PC-3 (cell line): ENCODE measurements at regions not wholly inside any gene's neighbourhood (a gene's known extent, or its start where the extent isn't known, plus 50 kb on each side); places are given as distances from the start of the nearest gene placed in this dataset.

ENCODE experiments used
- ATAC-seq: fragments of 200-7000 bp; cut with Tn5 transposase; 2 replicates; pipeline ENCODE4 v1.9.1; 2020; ENCODE audit warnings: mild to moderate bottlenecking, moderate library complexity
- BruUV-seq: library from RNA; stranded (reverse); fragments of 400-500 nt; replicated peaks from 2 replicates; lab custom pipeline; 2021; lab: Mats Ljungman, UMichigan
- CTCF ChIA-PET: fragments of 300-600 bp; sonication (Branson Sonifier 250); formaldehyde crosslinking; loops from one replicate; lab custom pipeline; 2022; ENCODE audit warnings: antibody characterized with exemption; lab: Charles Lee
- POLR2A ChIA-PET: fragments of 300-600 bp; sonication (Branson Sonifier 250); formaldehyde crosslinking; loops from one replicate; lab custom pipeline; 2022; ENCODE audit warnings: antibody characterized with exemption; ENCODE audit not compliant: unreplicated experiment; lab: Charles Lee
- DNase-seq: peaks from one replicate; pipeline ENCODE4 v3.0.0-alpha.2; 2015
- H2AFZ ChIP-seq: fragments of 300-600 bp; sonication (generic); 2 replicates; pipeline ENCODE4 v1.6.0; 2016; ENCODE audit warnings: antibody characterized with exemption, low read length
- H3F3A ChIP-seq: fragments of 300-600 bp; sonication (generic); one replicate; pipeline ENCODE4 v1.6.0; 2017; ENCODE audit warnings: antibody characterized with exemption, low read length, control low read depth, mild to moderate bottlenecking; ENCODE audit not compliant: unreplicated experiment
- H3K27ac ChIP-seq: fragments of 300-600 bp; sonication (generic); 2 replicates; pipeline ENCODE4 v1.5.1; 2016; ENCODE audit warnings: mild to moderate bottlenecking, low read length
- H3K27me3 ChIP-seq: fragments of 300-600 bp; sonication (generic); 2 replicates; pipeline ENCODE4 v1.6.1; 2016; ENCODE audit warnings: low read length, mixed read lengths
- H3K36me3 ChIP-seq: fragments of 300-600 bp; sonication (generic); 2 replicates; pipeline ENCODE4 v1.6.1; 2016; ENCODE audit warnings: low read depth, mixed run types, low read length, mixed read lengths
- H3K4me1 ChIP-seq: fragments of 300-600 bp; sonication (generic); 2 replicates; pipeline ENCODE4 v1.5.1; 2016; ENCODE audit warnings: low read length; ENCODE audit not compliant: insufficient read depth
- H3K4me2 ChIP-seq: fragments of 300-600 bp; sonication (generic); 2 replicates; pipeline ENCODE4 v1.6.0; 2016; ENCODE audit warnings: low read length
- H3K4me3 ChIP-seq: fragments of 300-600 bp; sonication (generic); 2 replicates; pipeline ENCODE4 v1.5.1; 2016; ENCODE audit warnings: mild to moderate bottlenecking, low read length, mixed read lengths
- H3K79me2 ChIP-seq: fragments of 300-600 bp; sonication (generic); 2 replicates; pipeline ENCODE4 v1.6.1; 2017; ENCODE audit warnings: low read length, mixed read lengths
- H3K9ac ChIP-seq: fragments of 300-600 bp; sonication (generic); 2 replicates; pipeline ENCODE4 v1.6.0; 2016; ENCODE audit warnings: mild to moderate bottlenecking, low read length
- H3K9me2 ChIP-seq: fragments of 300-600 bp; sonication (generic); replicated peaks from 2 replicates; pipeline ENCODE4 v1.6.1; 2016; ENCODE audit warnings: mixed run types, low read length, mixed read lengths
- H3K9me3 ChIP-seq: fragments of 300-600 bp; sonication (generic); 2 replicates; pipeline ENCODE4 v1.6.1; 2016; ENCODE audit warnings: low read length, mixed read lengths
- H4K20me1 ChIP-seq: fragments of 300-600 bp; sonication (generic); 2 replicates; pipeline ENCODE4 v1.6.1; 2016; ENCODE audit warnings: low read length, mixed read lengths
- CTCF ChIP-seq: fragments of 300-600 bp; sonication (generic); conservative IDR thresholded peaks from 2 replicates; pipeline ENCODE4 v1.5.1; 2017; ENCODE audit warnings: antibody characterized with exemption, low read depth, mild to moderate bottlenecking, low read length
- EZH2 ChIP-seq: fragments of 300-600 bp; sonication (generic); IDR thresholded peaks from one replicate; pipeline ENCODE4 v1.6.1; 2017; ENCODE audit warnings: antibody characterized with exemption, mild to moderate bottlenecking, low read length; ENCODE audit not compliant: unreplicated experiment
- EZH2phosphoT487 ChIP-seq: fragments of 300-600 bp; sonication (generic); IDR thresholded peaks from 2 replicates; pipeline ENCODE4 v1.6.1; 2018; ENCODE audit warnings: mild to moderate bottlenecking, antibody characterized with exemption, low read length, borderline replicate concordance
- intact Hi-C: fragments of 100-400 bp; cut with micrococcal nuclease; formaldehyde crosslinking; loops from 2 replicates; pipeline ENCODE4 v1.9.0; 2023

GRCh38 chr4:165766018-165766417 lies 107.0 kb upstream of the TLL1 start:
- Histone ChIP-seq H3K4me3 (no peak overlapping the region), H3K9me2 (no peaks in the 10 kb centered on the region), H3K36me3 (no peaks in the 10 kb centered on the region), H4K20me1 (no peaks in the 10 kb centered on the region), H3K27me3 (no peaks in the 10 kb centered on the region), H3K9ac (no peak overlapping the region), H3K27ac (no peak overlapping the region), H2AFZ (no peak overlapping the region), H3K4me2 (no peak overlapping the region), H3K9me3 (no peaks in the 10 kb centered on the region), H3K4me1 (peaks cover 10% of the 10 kb centered on the region), H3F3A (no peaks in the 10 kb centered on the region), H3K79me2 (no peaks in the 10 kb centered on the region)
- no TSS peak for BruUV-seq
- ChIA-PET CTCF (no interaction called here), POLR2A (no interaction called here)
- intact Hi-C loops, result no loop called here
- ATAC-seq (no peak), DNase-seq (no peak)
- no peak for TF ChIP-seq EZH2phosphoT487
- no peak for TF ChIP-seq EZH2
- TF ChIP-seq CTCF, result no peak

GRCh38 chr4:165766976-165767375 lies 106.1 kb upstream of the TLL1 start:
- Histone ChIP-seq H3K79me2 (no peaks in the 10 kb centered on the region), H3K4me1 (peaks cover 10% of the 10 kb centered on the region), H3K36me3 (no peaks in the 10 kb centered on the region), H2AFZ (no peak overlapping the region), H3K9me3 (no peaks in the 10 kb centered on the region), H4K20me1 (no peaks in the 10 kb centered on the region), H3K27ac (no peak overlapping the region), H3K4me3 (no peak overlapping the region), H3K27me3 (no peaks in the 10 kb centered on the region), H3K9ac (no peak overlapping the region), H3F3A (no peaks in the 10 kb centered on the region), H3K9me2 (no peaks in the 10 kb centered on the region), H3K4me2 (no peak overlapping the region)
- intact Hi-C loops, result no loop called here
- TF ChIP-seq EZH2 (no peak), CTCF (no peak), EZH2phosphoT487 (no peak)
- no TSS peak for BruUV-seq
- ChIA-PET CTCF (no interaction called here), POLR2A (no interaction called here)
- DNase-seq (no peak), ATAC-seq (no peak)

GRCh38 chr4:165767671-165768070 lies 105.4 kb upstream of the TLL1 start:
- TF ChIP-seq CTCF, result no peak
- no peak for TF ChIP-seq EZH2
- TF ChIP-seq EZH2phosphoT487, result no peak
- intact Hi-C loops, result no loop called here
- Histone ChIP-seq H3K9ac (no peak overlapping the region), H4K20me1 (no peaks in the 10 kb centered on the region), H3K79me2 (no peaks in the 10 kb centered on the region), H2AFZ (no peak overlapping the region), H3K27me3 (no peaks in the 10 kb centered on the region), H3K9me2 (no peaks in the 10 kb centered on the region), H3F3A (no peaks in the 10 kb centered on the region), H3K9me3 (no peaks in the 10 kb centered on the region), H3K36me3 (no peaks in the 10 kb centered on the region), H3K4me2 (no peak overlapping the region), H3K4me3 (no peak overlapping the region), H3K27ac (no peak overlapping the region), H3K4me1 (peaks cover 10% of the 10 kb centered on the region)
- CTCF ChIA-PET, result no interaction called here
- DNase-seq (no peak), ATAC-seq (no peak)
- BruUV-seq, result no TSS peak
- POLR2A ChIA-PET, result no interaction called here
